K562 (cell line): ENCODE measurements at regions not wholly inside any gene's neighbourhood (a gene's known extent, or its start where the extent isn't known, plus 50 kb on each side); places are given as distances from the start of the nearest gene placed in this dataset.

ENCODE experiments used
- ATAC-seq: fragments of 200-7000 bp; cut with Tn5 transposase; 3 replicates; pipeline ENCODE4 v1.9.1; 2020; ENCODE audit warnings: moderate library complexity
- BruUV-seq: library from RNA; stranded (reverse); fragments of 400-500 nt; replicated peaks from 2 replicates; lab custom pipeline; 2021; lab: Mats Ljungman, UMichigan
- CTCF ChIA-PET: fragments of 300-600 bp; formaldehyde crosslinking; extraction: SDS; loops from one replicate; lab custom pipeline; 2021; ENCODE audit warnings: low intra/inter-chr PET ratio; lab: Yijun Ruan, JAX
- POLR2A ChIA-PET: fragments of 300-600, 350-650 bp; sonication (Branson Sonifier 250); formaldehyde crosslinking; extraction: SDS; loops from one replicate; lab custom pipeline; 2021; ENCODE audit warnings: antibody characterized with exemption, inconsistent platforms; lab: Yijun Ruan, JAX
- DNase-seq, 4 experiments: peaks; one replicate each; pipeline versions ENCODE4 v3.0.0 to v3.0.0-alpha.2; 2011 to 2018; ENCODE audit warnings: low spot score in 3 of 4, mixed read lengths in 3 of 4; ENCODE audit errors: extremely low read depth in 1 of 4
- FAIRE-seq: peaks from 2 replicates; lab custom pipeline; 2011; peaks lifted over from hg19 to GRCh38; lab: Jason Lieb, UNC
- H2AFZ ChIP-seq: 2 replicates; pipeline ENCODE4 v1.6.0; 2011; ENCODE audit warnings: low read depth, low read length, control low read depth, inconsistent platforms
- H3K27ac ChIP-seq: fragments of 200-600 bp; 3 replicates; pipeline ENCODE4 v1.8.0; 2011; ENCODE audit warnings: low read depth, mild to moderate bottlenecking, control low read depth, inconsistent platforms, low read length, moderate library complexity, mixed read lengths; ENCODE audit errors: extremely low read depth
- H3K27me3 ChIP-seq, 2 experiments: fragments of 300-600 bp in 1 of 2; 2 replicates in 1 of 2; 3 replicates in 1 of 2; pipeline versions ENCODE4 v1.6.0 to v1.8.0; 2011; ENCODE audit warnings: inconsistent platforms in 2 of 2, low read length in 2 of 2, mild to moderate bottlenecking in 1 of 2, mixed read lengths in 1 of 2, moderate library complexity in 1 of 2; ENCODE audit not compliant: control insufficient read depth in 2 of 2, insufficient read depth in 2 of 2
- H3K36me3 ChIP-seq: fragments of 300-600 bp; 3 replicates; pipeline ENCODE4 v1.8.0; 2011; ENCODE audit warnings: mild to moderate bottlenecking, low read length, inconsistent platforms; ENCODE audit not compliant: control insufficient read depth, insufficient read depth
- H3K4me1 ChIP-seq, 2 experiments: fragments of 200-600 bp in 1 of 2; replicated peaks in 1 of 2; 2 replicates in 1 of 2; 3 replicates in 1 of 2; pipeline versions ENCODE4 v1.5.1 to v1.8.0; 2011; ENCODE audit warnings: inconsistent platforms in 2 of 2, low read length in 2 of 2, mild to moderate bottlenecking in 1 of 2, mixed read lengths in 1 of 2, moderate library complexity in 1 of 2; ENCODE audit not compliant: control insufficient read depth in 2 of 2, insufficient read depth in 2 of 2
- H3K4me2 ChIP-seq: 2 replicates; pipeline ENCODE4 v1.6.1; 2011; ENCODE audit warnings: low read length, control low read depth, inconsistent platforms, mixed read lengths; ENCODE audit not compliant: insufficient read depth
- H3K4me3 ChIP-seq: fragments of 200-600 bp; sonication (generic), shearing (Covaris generic); 2 replicates; pipeline ENCODE4 v1.5.1; 2016; ENCODE audit warnings: control low read depth, inconsistent platforms
- H3K79me2 ChIP-seq: fragments of 200-600 bp; 3 replicates; pipeline ENCODE4 v1.8.0; 2011; ENCODE audit warnings: low read length, inconsistent platforms; ENCODE audit not compliant: control insufficient read depth, insufficient read depth
- H3K9ac ChIP-seq, 2 experiments: 2 replicates each; pipeline versions ENCODE4 v1.6.0 to v1.6.1; 2011; ENCODE audit warnings: low read depth in 2 of 2, low read length in 2 of 2, control low read depth in 1 of 2, inconsistent platforms in 1 of 2, mild to moderate bottlenecking in 1 of 2, mixed read lengths in 1 of 2; ENCODE audit not compliant: insufficient read depth in 1 of 2
- H3K9me1 ChIP-seq: one replicate; pipeline ENCODE4 v1.6.0; 2011; ENCODE audit warnings: inconsistent platforms, mild to moderate bottlenecking, low read length, moderate library complexity; ENCODE audit not compliant: control insufficient read depth, insufficient read depth
- H3K9me3 ChIP-seq: replicated peaks from 2 replicates; pipeline ENCODE4 v1.5.1; 2011; ENCODE audit warnings: low read depth, low read length, inconsistent platforms; ENCODE audit not compliant: control insufficient read depth, insufficient read depth
- H4K20me1 ChIP-seq: replicated peaks from 2 replicates; pipeline ENCODE4 v1.6.1; 2011; ENCODE audit warnings: low read length, inconsistent platforms, mixed read lengths; ENCODE audit not compliant: control insufficient read depth, insufficient read depth
- BRD9 ChIP-seq: fragments of 450-650 bp; IDR thresholded peaks from 2 replicates; pipeline ENCODE4 v1.6.1; 2018; ENCODE audit warnings: low read depth; ENCODE audit not compliant: partially characterized antibody
- CBFA2T3 ChIP-seq: fragments of 450-650 bp; IDR thresholded peaks from 2 replicates; pipeline ENCODE4 v1.6.1; 2017
- CBX1 ChIP-seq: sonication (generic); IDR thresholded peaks from 2 replicates; pipeline ENCODE4 v1.6.1; 2016; ENCODE audit warnings: antibody characterized with exemption, low read depth, mild to moderate bottlenecking
- CREB1 ChIP-seq, 2 experiments: sonication (generic) in 1 of 2; formaldehyde crosslinking in 1 of 2; IDR thresholded peaks; 2 replicates each; pipeline versions ENCODE4 v1.6.1 to v1.8.0; 2012 to 2022; ENCODE audit warnings: inconsistent platforms in 1 of 2, mild to moderate bottlenecking in 1 of 2, missing genetic modification reagents in 1 of 2, moderate library complexity in 1 of 2
- E2F4 ChIP-seq: sonication (generic); formaldehyde crosslinking; IDR thresholded peaks from 2 replicates; pipeline ENCODE4 v1.8.0; 2022; ENCODE audit warnings: mild to moderate bottlenecking, low read depth, missing genetic modification reagents
- E2F8 ChIP-seq: fragments of 450-650 bp; IDR thresholded peaks from 2 replicates; pipeline ENCODE4 v1.7.1; 2018; ENCODE audit warnings: mild to moderate bottlenecking, low read depth; ENCODE audit not compliant: partially characterized antibody
- ERF ChIP-seq: fragments of 450-650 bp; formaldehyde crosslinking; IDR thresholded peaks from 2 replicates; pipeline ENCODE4 v1.4.0; 2020; ENCODE audit warnings: mild to moderate bottlenecking, mixed read lengths
- LARP7 ChIP-seq: fragments of 450-650 bp; IDR thresholded peaks from 2 replicates; pipeline ENCODE4 v1.6.1; 2016
- ZFP36 ChIP-seq: fragments of 150-350 bp; IDR thresholded peaks from 2 replicates; pipeline ENCODE4 v1.6.1; 2018; ENCODE audit warnings: low read length, low read depth; ENCODE audit not compliant: partially characterized antibody
- ZNF165 ChIP-seq: fragments of 250-450 bp; sonication (Bioruptor Pico); IDR thresholded peaks from 2 replicates; pipeline ENCODE4 v1.4.0; 2020; ENCODE audit warnings: borderline replicate concordance
- ZNF174 ChIP-seq: fragments of 250-450 bp; sonication (Bioruptor Pico); IDR thresholded peaks from 2 replicates; pipeline ENCODE4 v1.4.0; 2020; ENCODE audit warnings: mild to moderate bottlenecking
- WGBS: fragments of 100-300 bp; shearing (Covaris generic); methylation state at CpG from one replicate; pipeline ENCODE4 v1.1.6; 2016; ENCODE audit warnings: low coverage, mixed read lengths; ENCODE audit not compliant: insufficient coverage; ENCODE audit errors: missing lambda C conversion rate; 5-methylcytosine and 5-hydroxymethylcytosine counted together
- in situ Hi-C: fragments of 300-500 bp; cut with MboI; formaldehyde crosslinking; loops from 4 replicates; pipeline ENCODE4 v1.15.0; 2018; ENCODE audit warnings: inconsistent platforms, mixed read lengths
- intact Hi-C: fragments of 100-400 bp; cut with micrococcal nuclease; formaldehyde crosslinking; loops from 2 replicates; pipeline ENCODE4 v1.14.2; 2022
- TF ChIP-seq, protein P1 (sequence below): fragments of 450-650 bp; conservative IDR thresholded peaks from 2 replicates; pipeline ENCODE4 v1.6.1; 2016; ENCODE audit warnings: missing genetic modification characterization, low read depth, mild to moderate bottlenecking, missing compliant biosample characterization, moderate library complexity

DNA sequence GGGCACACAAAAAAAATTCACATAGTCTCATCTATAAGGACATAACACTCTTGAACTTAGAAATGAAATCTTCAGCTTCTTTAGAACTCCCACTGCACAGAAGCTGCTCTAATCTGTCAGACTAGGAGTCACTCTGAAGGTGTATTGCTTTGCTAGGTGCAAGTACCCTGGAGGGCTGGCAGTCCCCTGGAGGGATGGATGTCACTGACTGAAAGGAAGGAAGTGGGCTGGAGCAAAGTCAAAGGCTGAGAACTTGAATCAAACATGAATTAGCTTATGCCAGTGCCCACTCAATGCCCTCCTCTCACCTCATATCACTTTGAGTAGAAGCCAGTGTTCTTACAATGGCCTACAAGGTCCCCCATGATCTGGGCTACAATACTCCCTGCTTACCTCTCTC lies 140.3 kb upstream of the ANKRD1 start:
- Histone ChIP-seq H3K4me2 (no peak overlapping the region), H2AFZ (no peak overlapping the region), H3K4me3 (no peak overlapping the region), H3K9ac (no peak overlapping the region), H3K27ac (no peak overlapping the region), H3K9me1 (no peaks in the 10 kb centered on the region), H3K27me3 (no peaks in the 10 kb centered on the region; a peak in 1 of 5 replicates), H4K20me1 (no peaks in the 10 kb centered on the region), H3K4me1 (no peaks in the 10 kb centered on the region; a peak in 1 of 5 replicates), H3K79me2 (no peaks in the 10 kb centered on the region), H3K36me3 (no peaks in the 10 kb centered on the region)
- no peak for DNase-seq
- POLR2A ChIA-PET = interaction anchor here (0.7 kb wide), 1 partner anchor 1360 kb away, joined by 4 read pairs; the partner anchor contains the start of gene KIF20B
- no TSS peak for BruUV-seq
- intact Hi-C loops = no loop called here
- no peak for FAIRE-seq
- no peak for ATAC-seq
- TF ChIP-seq CBFA2T3 (no peak), CREB1 (IDR thresholded peaks at IDR 0.05) (no peak), CREB1 (CRISPR knock-in tag; IDR thresholded peaks at IDR 0.05) (no peak)
- TF ChIP-seq, protein P1, sequence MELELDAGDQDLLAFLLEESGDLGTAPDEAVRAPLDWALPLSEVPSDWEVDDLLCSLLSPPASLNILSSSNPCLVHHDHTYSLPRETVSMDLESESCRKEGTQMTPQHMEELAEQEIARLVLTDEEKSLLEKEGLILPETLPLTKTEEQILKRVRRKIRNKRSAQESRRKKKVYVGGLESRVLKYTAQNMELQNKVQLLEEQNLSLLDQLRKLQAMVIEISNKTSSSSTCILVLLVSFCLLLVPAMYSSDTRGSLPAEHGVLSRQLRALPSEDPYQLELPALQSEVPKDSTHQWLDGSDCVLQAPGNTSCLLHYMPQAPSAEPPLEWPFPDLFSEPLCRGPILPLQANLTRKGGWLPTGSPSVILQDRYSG (tag) = no peak
- TF ChIP-seq, all 486 proteins: peak for 0
- H3K9me3 ChIP-seq = no peaks in the 10 kb centered on the region
- CTCF ChIA-PET = no interaction called here
- in situ Hi-C loops = no loop called here

- ChIA-PET POLR2A (no interaction called here), CTCF (no interaction called here)
- Histone ChIP-seq H3K4me1 (no peaks in the 10 kb centered on the region; a peak in 1 of 5 replicates), H4K20me1 (no peaks in the 10 kb centered on the region), H3K27me3 (no peaks in the 10 kb centered on the region), H3K4me3 (no peak overlapping the region), H2AFZ (no peak overlapping the region), H3K9me3 (no peaks in the 10 kb centered on the region), H3K36me3 (no peaks in the 10 kb centered on the region), H3K4me2 (no peak overlapping the region), H3K9me1 (no peaks in the 10 kb centered on the region), H3K27ac (no peak overlapping the region), H3K79me2 (no peaks in the 10 kb centered on the region), H3K9ac (no peak overlapping the region)
- FAIRE-seq (no peak), DNase-seq (no peak), ATAC-seq (no peak)
- 0% methylated on average over 2 of the region's 2 CpGs for WGBS
- in situ Hi-C loops (no loop called here), intact Hi-C loops (no loop called here)
- BruUV-seq = no TSS peak
- TF ChIP-seq ZNF165 (no peak), CBX1 (no peak), ERF (CRISPR knock-in tag) (no peak), ZFP36 (no peak), LARP7 (no peak), ZNF174 (CRISPR knock-in tag) (no peak), E2F8 (no peak), BRD9 (no peak), E2F4 (CRISPR knock-in tag) (no peak)
Measured at GRCh38 chr10:91061608-91062007, 140.7 kb upstream of the ANKRD1 start.
